ENCODE measurements at regions not wholly inside any gene's neighbourhood (a gene's known extent, or its start where the extent isn't known, plus 50 kb on each side); places are given as distances from the start of the nearest gene placed in this dataset.

DNA sequence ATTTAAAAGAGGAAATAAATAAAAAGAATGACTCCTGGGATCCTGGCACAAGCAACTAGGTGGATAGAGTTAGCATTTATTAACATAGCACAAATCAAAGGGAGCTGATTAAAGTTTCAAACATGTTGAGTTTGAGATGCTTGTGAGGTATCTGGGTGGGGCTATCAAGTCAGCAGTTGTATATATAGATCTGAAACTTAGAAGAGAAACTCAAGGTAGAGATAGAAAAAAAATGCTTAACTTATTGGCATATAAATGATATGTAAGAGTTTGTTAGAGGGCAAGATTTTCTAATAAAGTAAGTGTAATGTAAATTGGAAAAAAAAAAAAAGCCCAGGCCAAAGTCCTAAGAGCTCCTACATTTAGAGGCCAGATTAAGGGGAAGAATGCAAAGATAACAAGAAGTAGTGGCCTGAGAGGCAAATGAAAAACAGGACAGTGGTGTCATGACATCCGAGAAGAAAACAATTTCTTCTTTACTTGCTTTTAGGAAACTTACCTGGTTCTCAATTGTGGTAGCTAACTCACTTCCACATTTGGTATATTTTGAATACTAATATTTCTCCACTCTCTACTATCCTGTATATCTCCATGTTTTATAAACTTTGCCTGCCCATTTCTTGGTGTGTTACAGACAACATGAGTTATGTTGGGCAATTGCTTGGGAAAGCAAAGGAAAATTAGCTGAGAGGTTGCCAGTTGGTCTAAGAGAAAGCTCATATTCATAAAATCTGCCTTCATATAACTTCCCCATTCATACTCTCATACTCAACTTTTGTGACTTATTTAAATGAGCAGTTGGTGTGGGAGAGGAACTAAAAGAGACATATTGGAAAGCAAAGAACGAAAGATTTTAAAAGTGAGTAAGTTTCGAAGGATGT is 169.2 kb downstream of the PARM1 start:
- H3K4me3 ChIP-seq (ENCODE audit: low read depth, low read length), result no peak overlapping the region
- peak; percentile 50 for DNase-seq (ENCODE audit: low read depth)
- TF ChIP-seq, protein P1, sequence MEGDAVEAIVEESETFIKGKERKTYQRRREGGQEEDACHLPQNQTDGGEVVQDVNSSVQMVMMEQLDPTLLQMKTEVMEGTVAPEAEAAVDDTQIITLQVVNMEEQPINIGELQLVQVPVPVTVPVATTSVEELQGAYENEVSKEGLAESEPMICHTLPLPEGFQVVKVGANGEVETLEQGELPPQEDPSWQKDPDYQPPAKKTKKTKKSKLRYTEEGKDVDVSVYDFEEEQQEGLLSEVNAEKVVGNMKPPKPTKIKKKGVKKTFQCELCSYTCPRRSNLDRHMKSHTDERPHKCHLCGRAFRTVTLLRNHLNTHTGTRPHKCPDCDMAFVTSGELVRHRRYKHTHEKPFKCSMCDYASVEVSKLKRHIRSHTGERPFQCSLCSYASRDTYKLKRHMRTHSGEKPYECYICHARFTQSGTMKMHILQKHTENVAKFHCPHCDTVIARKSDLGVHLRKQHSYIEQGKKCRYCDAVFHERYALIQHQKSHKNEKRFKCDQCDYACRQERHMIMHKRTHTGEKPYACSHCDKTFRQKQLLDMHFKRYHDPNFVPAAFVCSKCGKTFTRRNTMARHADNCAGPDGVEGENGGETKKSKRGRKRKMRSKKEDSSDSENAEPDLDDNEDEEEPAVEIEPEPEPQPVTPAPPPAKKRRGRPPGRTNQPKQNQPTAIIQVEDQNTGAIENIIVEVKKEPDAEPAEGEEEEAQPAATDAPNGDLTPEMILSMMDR (IDR thresholded peaks at IDR 0.05; ENCODE audit: insufficient read depth, low read depth, low read length, missing control alignments), result no peak
